Endodermal cell (in vitro differentiated cells): ENCODE measurements at regions not wholly inside any gene's neighbourhood (a gene's known extent, or its start where the extent isn't known, plus 50 kb on each side); places are given as distances from the start of the nearest gene placed in this dataset.
"Not testable (repeated sequence)": the region's sequence is repeated elsewhere in the genome, so short reads cannot be mapped to it uniquely, and the experiment has no call there.

Experiments used
- DNase-seq: peaks from one replicate; pipeline ENCODE4 v3.0.0-alpha.2; 2017
- H3K27ac ChIP-seq: 2 replicates; pipeline ENCODE4 v1.5.1; 2013; ENCODE audit warnings: mild to moderate bottlenecking, low read depth, low read length, moderate library complexity
- H3K27me3 ChIP-seq: 2 replicates; pipeline ENCODE4 v1.6.1; 2013; ENCODE audit warnings: mild to moderate bottlenecking, low read length, moderate library complexity; ENCODE audit not compliant: insufficient read depth, control insufficient read depth, poor library complexity, severe bottlenecking
- H3K36me3 ChIP-seq: 2 replicates; pipeline ENCODE4 v1.7.0; 2013; ENCODE audit warnings: mild to moderate bottlenecking, low read length, moderate library complexity; ENCODE audit not compliant: control insufficient read depth, insufficient read depth
- H3K4me1 ChIP-seq: one replicate; pipeline ENCODE4 v1.7.0; 2013; ENCODE audit warnings: low read length; ENCODE audit not compliant: control insufficient read depth, insufficient read depth
- H3K4me3 ChIP-seq: 2 replicates; pipeline ENCODE4 v1.5.1; 2013; ENCODE audit warnings: mild to moderate bottlenecking, low read length, moderate library complexity
- H3K9ac ChIP-seq: 2 replicates; pipeline ENCODE4 v1.6.1; 2013; ENCODE audit warnings: mild to moderate bottlenecking, low read length, moderate library complexity; ENCODE audit not compliant: poor library complexity, severe bottlenecking; ENCODE audit errors: extremely low read depth
- H3K9me3 ChIP-seq: 2 replicates; pipeline ENCODE4 v1.6.1; 2013; ENCODE audit warnings: mild to moderate bottlenecking, low read length, moderate library complexity; ENCODE audit not compliant: control insufficient read depth
- H3K27ac Mint-ChIP-seq: 2 replicates; pipeline ENCODE4 v1.8.0; 2020; ENCODE audit warnings: mixed read lengths
- H3K27me3 Mint-ChIP-seq: 2 replicates; pipeline ENCODE4 v1.8.0; 2021; ENCODE audit warnings: mild to moderate bottlenecking, mixed read lengths; ENCODE audit not compliant: insufficient read depth
- H3K36me3 Mint-ChIP-seq: 2 replicates; pipeline ENCODE4 v1.8.0; 2020; ENCODE audit warnings: low read depth, mixed read lengths
- H3K4me1 Mint-ChIP-seq: 2 replicates; pipeline ENCODE4 v1.8.0; 2020; ENCODE audit warnings: mixed read lengths
- H3K4me3 Mint-ChIP-seq: 2 replicates; pipeline ENCODE4 v1.8.0; 2020; ENCODE audit warnings: mild to moderate bottlenecking, moderate library complexity, mixed read lengths
- H3K9me3 Mint-ChIP-seq: 2 replicates; pipeline ENCODE4 v1.8.0; 2020; ENCODE audit warnings: mild to moderate bottlenecking, mixed read lengths
- WGBS, 2 experiments: methylation state at CpG; one replicate each; pipeline versions ENCODE4 v1.1.5 to v1.1.7; 2013; ENCODE audit warnings: missing lambda C conversion rate in 2 of 2, mixed read lengths in 1 of 2; ENCODE audit not compliant: insufficient coverage in 1 of 2, insufficient read length in 1 of 2; 5-methylcytosine and 5-hydroxymethylcytosine counted together
- TF ChIP-seq, protein P1 (sequence below): fragments of 200-600 bp; sonication (generic); conservative IDR thresholded peaks from 2 replicates; pipeline ENCODE4 v1.5.0; 2021; ENCODE audit warnings: antibody characterized with exemption, mild to moderate bottlenecking

DNA sequence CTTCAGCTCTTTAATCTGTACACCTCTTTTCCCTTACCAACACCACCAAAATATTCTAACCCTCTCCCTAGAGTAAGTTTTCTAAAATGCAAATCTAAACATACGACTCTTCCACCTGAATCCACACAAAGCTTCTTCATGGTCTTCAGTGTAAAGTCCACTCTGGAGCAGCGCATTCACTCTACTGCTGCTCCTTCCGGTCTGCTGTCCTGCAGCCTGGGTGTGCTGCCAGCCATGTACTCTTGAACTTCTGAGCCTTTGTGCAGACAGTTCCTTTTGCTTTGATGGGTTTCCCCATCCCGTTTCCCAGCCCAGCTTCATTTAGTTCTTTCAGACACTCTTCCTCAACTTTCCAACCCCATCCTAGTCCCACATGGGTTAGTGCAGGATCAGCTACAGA, 108.7 kb upstream of the SGK1 start:
- WGBS, 2 experiments = 69 to 79% methylated on average over 3 to 4 of the region's 4 CpGs
- no peak overlapping the region for H3K4me3 ChIP-seq
- Mint-ChIP-seq H3K27me3 (no peaks in the 10 kb centered on the region), H3K36me3 (no peaks in the 10 kb centered on the region), H3K27ac (no peak overlapping the region), H3K4me3 (no peak overlapping the region), H3K9me3 (no peaks in the 10 kb centered on the region), H3K4me1 (no peaks in the 10 kb centered on the region)
- DNase-seq = no peak
- H3K9ac ChIP-seq = no peak overlapping the region
- H3K9me3 ChIP-seq = no peaks in the 10 kb centered on the region
- no peaks in the 10 kb centered on the region for H3K4me1 ChIP-seq
- no peak overlapping the region for H3K27ac ChIP-seq
- H3K36me3 ChIP-seq = no peaks in the 10 kb centered on the region
- H3K27me3 ChIP-seq = no peaks in the 10 kb centered on the region
- TF ChIP-seq, protein P1, sequence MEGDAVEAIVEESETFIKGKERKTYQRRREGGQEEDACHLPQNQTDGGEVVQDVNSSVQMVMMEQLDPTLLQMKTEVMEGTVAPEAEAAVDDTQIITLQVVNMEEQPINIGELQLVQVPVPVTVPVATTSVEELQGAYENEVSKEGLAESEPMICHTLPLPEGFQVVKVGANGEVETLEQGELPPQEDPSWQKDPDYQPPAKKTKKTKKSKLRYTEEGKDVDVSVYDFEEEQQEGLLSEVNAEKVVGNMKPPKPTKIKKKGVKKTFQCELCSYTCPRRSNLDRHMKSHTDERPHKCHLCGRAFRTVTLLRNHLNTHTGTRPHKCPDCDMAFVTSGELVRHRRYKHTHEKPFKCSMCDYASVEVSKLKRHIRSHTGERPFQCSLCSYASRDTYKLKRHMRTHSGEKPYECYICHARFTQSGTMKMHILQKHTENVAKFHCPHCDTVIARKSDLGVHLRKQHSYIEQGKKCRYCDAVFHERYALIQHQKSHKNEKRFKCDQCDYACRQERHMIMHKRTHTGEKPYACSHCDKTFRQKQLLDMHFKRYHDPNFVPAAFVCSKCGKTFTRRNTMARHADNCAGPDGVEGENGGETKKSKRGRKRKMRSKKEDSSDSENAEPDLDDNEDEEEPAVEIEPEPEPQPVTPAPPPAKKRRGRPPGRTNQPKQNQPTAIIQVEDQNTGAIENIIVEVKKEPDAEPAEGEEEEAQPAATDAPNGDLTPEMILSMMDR = no peak

DNA sequence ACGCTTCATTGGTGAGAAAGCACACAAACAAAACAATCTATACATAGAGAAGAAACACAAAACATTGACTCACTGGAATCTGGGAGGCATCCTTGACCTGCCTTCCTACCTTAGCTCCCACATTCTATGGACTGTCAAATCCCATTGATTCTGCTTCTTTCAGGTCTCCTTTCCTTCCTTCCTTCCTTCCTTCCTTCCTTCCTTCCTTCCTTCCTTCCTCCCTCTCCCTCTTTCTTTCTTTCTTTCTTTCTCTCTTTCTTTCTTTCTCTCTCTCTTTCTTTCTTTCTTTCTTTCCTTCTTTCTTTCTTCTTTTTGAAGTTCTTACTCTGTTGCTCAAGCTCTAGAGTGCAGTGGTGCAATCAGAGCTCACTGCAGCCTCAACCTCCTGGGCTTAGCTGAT, 108.0 kb upstream of the SGK1 start:
- not testable (repeated sequence) for DNase-seq, H3K36me3 ChIP-seq, H3K27me3 Mint-ChIP-seq, H3K4me1 Mint-ChIP-seq, H3K4me3 ChIP-seq, H3K27ac Mint-ChIP-seq, H3K27me3 ChIP-seq, H3K9me3 ChIP-seq, H3K4me1 ChIP-seq, H3K27ac ChIP-seq, H3K36me3 Mint-ChIP-seq, H3K4me3 Mint-ChIP-seq, H3K9me3 Mint-ChIP-seq, H3K9ac ChIP-seq
- WGBS, 2 experiments = no CpG with 5 or more reads among the region's 1 CpG

DNA sequence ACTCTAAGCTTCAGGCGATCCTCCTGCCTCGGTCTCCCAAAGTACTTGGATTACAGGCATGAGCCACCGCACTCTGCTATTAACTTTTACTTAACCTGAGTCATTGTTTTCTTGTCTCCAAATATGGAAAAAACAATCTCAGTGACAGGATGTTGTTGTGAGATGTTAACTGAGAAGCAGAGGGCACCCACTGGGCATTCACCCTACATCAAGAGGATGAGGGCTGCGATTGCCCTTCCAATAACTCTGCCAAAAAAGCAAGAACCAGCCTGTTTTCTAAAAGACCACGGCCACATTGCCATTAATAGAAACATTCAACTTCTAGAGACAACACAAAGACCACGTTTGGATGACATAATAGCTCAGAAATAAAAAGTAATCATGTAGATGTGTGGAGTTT, 107.6 kb upstream of the SGK1 start:
- 91 to 100% methylated on average over 3 to 5 of the region's 6 CpGs for WGBS, 2 experiments

DNA sequence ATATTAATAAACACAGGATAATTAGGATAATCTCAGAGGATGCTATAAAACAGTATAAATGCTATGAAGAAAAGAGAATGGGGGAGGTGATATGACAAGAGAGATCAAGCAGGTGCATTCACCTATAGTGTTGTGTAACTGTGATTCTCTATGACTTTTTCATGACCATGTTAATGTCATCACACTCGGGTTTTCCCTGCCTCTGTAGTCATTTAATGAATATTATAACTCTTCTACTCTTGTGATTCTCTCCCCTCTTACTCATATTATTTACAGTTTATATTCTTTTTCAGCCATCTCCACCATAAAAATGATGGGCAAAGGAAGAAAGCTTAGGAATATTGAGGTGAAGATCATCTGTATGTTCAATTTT, 106.9 kb upstream of the SGK1 start:
- WGBS, 2 experiments = 80 to 82% methylated on average over 1 of the region's 1 CpG
- H3K4me1 Mint-ChIP-seq = no peaks in the 10 kb centered on the region
- no peak overlapping the region for H3K9ac ChIP-seq
- no peak overlapping the region for H3K27ac ChIP-seq
- no peaks in the 10 kb centered on the region for H3K27me3 ChIP-seq
- DNase-seq = no peak
- no peak overlapping the region for H3K4me3 ChIP-seq
- H3K27ac Mint-ChIP-seq = no peak overlapping the region
- H3K4me3 Mint-ChIP-seq = no peak overlapping the region
- TF ChIP-seq, protein P1 = no peak
- no peaks in the 10 kb centered on the region for H3K4me1 ChIP-seq
- H3K36me3 ChIP-seq = no peaks in the 10 kb centered on the region
- H3K27me3 Mint-ChIP-seq = no peaks in the 10 kb centered on the region
- no peaks in the 10 kb centered on the region for H3K9me3 Mint-ChIP-seq
- no peaks in the 10 kb centered on the region for H3K9me3 ChIP-seq
- no peaks in the 10 kb centered on the region for H3K36me3 Mint-ChIP-seq

More for the DNA sequence above, 107.6 kb upstream of the SGK1 start:
- no peaks in the 10 kb centered on the region for H3K4me1 Mint-ChIP-seq
- no peak for DNase-seq
- Histone ChIP-seq H3K4me3 (no peak overlapping the region), H3K4me1 (no peaks in the 10 kb centered on the region), H3K27me3 (no peaks in the 10 kb centered on the region), H3K9ac (no peak overlapping the region), H3K27ac (no peak overlapping the region), H3K36me3 (no peaks in the 10 kb centered on the region), H3K9me3 (no peaks in the 10 kb centered on the region)
- no peak overlapping the region for H3K27ac Mint-ChIP-seq
- TF ChIP-seq, protein P1 = no peak
- no peak overlapping the region for H3K4me3 Mint-ChIP-seq
- H3K27me3 Mint-ChIP-seq = no peaks in the 10 kb centered on the region
- no peaks in the 10 kb centered on the region for H3K36me3 Mint-ChIP-seq
- H3K9me3 Mint-ChIP-seq = no peaks in the 10 kb centered on the region
